ENCODE measurements at regions not wholly inside any gene's neighbourhood (a gene's known extent, or its start where the extent isn't known, plus 50 kb on each side); places are given as distances from the start of the nearest gene placed in this dataset.

- Histone ChIP-seq H3K27me3 (ENCODE audit: control insufficient read depth, insufficient read depth, low read length) (no peaks in the 10 kb centered on the region), H3K4me3 (ENCODE audit: low read length) (no peak overlapping the region), H3K27ac (ENCODE audit: low read length) (no peak overlapping the region), H3K4me1 (ENCODE audit: control insufficient read depth, insufficient read depth, low read length) (no peaks in the 10 kb centered on the region), H3K9me3 (ENCODE audit: control insufficient read depth, insufficient read depth, low read length) (no peaks in the 10 kb centered on the region), H3K36me3 (ENCODE audit: control insufficient read depth, insufficient read depth, low read length) (no peaks in the 10 kb centered on the region)
- Mint-ChIP-seq H3K4me1 (no peaks in the 10 kb centered on the region), H3K4me3 (no peak overlapping the region), H3K27ac (no peak overlapping the region), H3K9me3 (no peaks in the 10 kb centered on the region), H3K27me3 (ENCODE audit: low read depth in 2 of 2) (peaks cover 0 to 3% of the 10 kb centered on the region in 2 donors), H3K36me3 (no peaks in the 10 kb centered on the region)
- DNase-seq (no peak), ATAC-seq (no peak)
- no peak for TF ChIP-seq CTCF (IDR thresholded peaks at IDR 0.05)
- 90% methylated on average over 3 of the region's 4 CpGs for WGBS (ENCODE audit: insufficient coverage)
- intact Hi-C loops (cut with micrococcal nuclease) = no loop called here
Observed at GRCh38 chr2:204170411-204170810, 233.8 kb downstream of the ICOS start.

GRCh38 chr2:204171432-204172144 lies 235.0 kb downstream of the ICOS start:
- intact Hi-C loops (cut with micrococcal nuclease) = no loop called here
- DNase-seq (no peak), ATAC-seq (no peak)
- 74% methylated on average over 5 of the region's 6 CpGs for WGBS (ENCODE audit: insufficient coverage)
- Mint-ChIP-seq H3K36me3 (no peaks in the 10 kb centered on the region), H3K27me3 (ENCODE audit: low read depth in 2 of 2) (peaks cover 0 to 6% of the 10 kb centered on the region in 2 donors), H3K4me3 (no peak overlapping the region), H3K27ac (no peak overlapping the region), H3K9me3 (no peaks in the 10 kb centered on the region), H3K4me1 (no peaks in the 10 kb centered on the region)
- Histone ChIP-seq H3K4me1 (ENCODE audit: control insufficient read depth, insufficient read depth, low read length) (no peaks in the 10 kb centered on the region), H3K36me3 (ENCODE audit: control insufficient read depth, insufficient read depth, low read length) (no peaks in the 10 kb centered on the region), H3K4me3 (ENCODE audit: low read length) (no peak overlapping the region), H3K27me3 (ENCODE audit: control insufficient read depth, insufficient read depth, low read length) (no peaks in the 10 kb centered on the region), H3K9me3 (ENCODE audit: control insufficient read depth, insufficient read depth, low read length) (no peaks in the 10 kb centered on the region), H3K27ac (ENCODE audit: low read length) (no peak overlapping the region)
- TF ChIP-seq CTCF (IDR thresholded peaks at IDR 0.05) = no peak

GRCh38 chr2:204172145-204172600 lies 235.6 kb downstream of the ICOS start:
- Histone ChIP-seq H3K4me1 (ENCODE audit: control insufficient read depth, insufficient read depth, low read length) (no peaks in the 10 kb centered on the region), H3K4me3 (ENCODE audit: low read length) (no peak overlapping the region), H3K27ac (ENCODE audit: low read length) (no peak overlapping the region), H3K36me3 (ENCODE audit: control insufficient read depth, insufficient read depth, low read length) (no peaks in the 10 kb centered on the region), H3K9me3 (ENCODE audit: control insufficient read depth, insufficient read depth, low read length) (no peaks in the 10 kb centered on the region), H3K27me3 (ENCODE audit: control insufficient read depth, insufficient read depth, low read length) (no peaks in the 10 kb centered on the region)
- intact Hi-C loops (cut with micrococcal nuclease) = no loop called here
- Mint-ChIP-seq H3K27me3 (ENCODE audit: low read depth in 2 of 2) (peaks cover 0 to 12% of the 10 kb centered on the region in 2 donors), H3K36me3 (no peaks in the 10 kb centered on the region), H3K4me1 (no peaks in the 10 kb centered on the region), H3K4me3 (no peak overlapping the region), H3K9me3 (no peaks in the 10 kb centered on the region), H3K27ac (no peak overlapping the region)
- 73% methylated on average over 6 of the region's 7 CpGs for WGBS (ENCODE audit: insufficient coverage)
- ATAC-seq (no peak), DNase-seq (no peak)
- TF ChIP-seq CTCF (IDR thresholded peaks at IDR 0.05) = no peak

GRCh38 chr2:204174034-204174433 lies 237.5 kb downstream of the ICOS start:
- no peaks in the 10 kb centered on the region for H3K27me3 ChIP-seq (ENCODE audit: control insufficient read depth, insufficient read depth, low read length)
- WGBS (ENCODE audit: insufficient coverage) = 70% methylated on average over 2 of the region's 2 CpGs
- H3K9me3 ChIP-seq (ENCODE audit: control insufficient read depth, insufficient read depth, low read length) = no peaks in the 10 kb centered on the region
- intact Hi-C loops (cut with micrococcal nuclease) = no loop called here
- no peaks in the 10 kb centered on the region for H3K9me3 Mint-ChIP-seq
- H3K36me3 Mint-ChIP-seq = no peaks in the 10 kb centered on the region
- TF ChIP-seq CTCF (IDR thresholded peaks at IDR 0.05) = no peak
- ATAC-seq (no peak), DNase-seq (no peak)
- no peak overlapping the region for H3K27ac Mint-ChIP-seq
- no peak overlapping the region for H3K4me3 Mint-ChIP-seq
- no peak overlapping the region for H3K4me3 ChIP-seq (ENCODE audit: low read length)
- no peak overlapping the region for H3K27ac ChIP-seq (ENCODE audit: low read length)
- H3K36me3 ChIP-seq (ENCODE audit: control insufficient read depth, insufficient read depth, low read length) = no peaks in the 10 kb centered on the region
- peaks cover 5 to 21% of the 10 kb centered on the region in 2 donors for H3K27me3 Mint-ChIP-seq (ENCODE audit: low read depth in 2 of 2)
- H3K4me1 ChIP-seq (ENCODE audit: control insufficient read depth, insufficient read depth, low read length) = no peaks in the 10 kb centered on the region
- H3K4me1 Mint-ChIP-seq = no peaks in the 10 kb centered on the region
